ENCODE measurements at regions not wholly inside any gene's neighbourhood (a gene's known extent, or its start where the extent isn't known, plus 50 kb on each side); places are given as distances from the start of the nearest gene placed in this dataset.

GRCh38 chr3:94259291-94259690 lies 196.4 kb downstream of the NSUN3 start:
- no peak for DNase-seq (ENCODE audit: low read depth)

- no peak for DNase-seq (ENCODE audit: low read depth)
Measured at GRCh38 chr3:94269763-94270162, 206.9 kb downstream of the NSUN3 start.

GRCh38 chr3:94272016-94272415 lies 209.2 kb downstream of the NSUN3 start:
- no peak for DNase-seq (ENCODE audit: low read depth)

GRCh38 chr3:94280958-94281357 lies 218.1 kb downstream of the NSUN3 start:
- DNase-seq (ENCODE audit: low read depth) = no peak

- no peak for DNase-seq (ENCODE audit: low read depth)
Measured at GRCh38 chr3:94285872-94286271, 223.0 kb downstream of the NSUN3 start.

GRCh38 chr3:94291686-94292085 lies 228.8 kb downstream of the NSUN3 start:
- no peak for DNase-seq (ENCODE audit: low read depth)

- DNase-seq (ENCODE audit: low read depth) = no peak
Measured at GRCh38 chr3:94292151-94292550, 229.3 kb downstream of the NSUN3 start.

- DNase-seq (ENCODE audit: low read depth) = peak; percentile 41
Measured at GRCh38 chr3:94293793-94294195, 230.9 kb downstream of the NSUN3 start.

GRCh38 chr3:94294806-94295205 lies 231.9 kb downstream of the NSUN3 start:
- no peak for DNase-seq (ENCODE audit: low read depth)

GRCh38 chr3:94299716-94300115 lies 236.9 kb downstream of the NSUN3 start:
- DNase-seq (ENCODE audit: low read depth) = no peak

GRCh38 chr3:94301366-94301765 lies 238.5 kb downstream of the NSUN3 start:
- DNase-seq (ENCODE audit: low read depth) = peak; percentile 27

GRCh38 chr3:94303266-94303665 lies 240.4 kb downstream of the NSUN3 start:
- DNase-seq (ENCODE audit: low read depth) = no peak

GRCh38 chr3:94303897-94304296 lies 241.0 kb downstream of the NSUN3 start:
- DNase-seq (ENCODE audit: low read depth) = no peak

- DNase-seq (ENCODE audit: low read depth) = no peak
Measured at GRCh38 chr3:94304954-94305353, 242.1 kb downstream of the NSUN3 start.

- no peak for DNase-seq (ENCODE audit: low read depth)
Measured at GRCh38 chr3:94305835-94306611, 243.2 kb downstream of the NSUN3 start.

- no peak for DNase-seq (ENCODE audit: low read depth)
Measured at GRCh38 chr3:94307588-94307987, 244.7 kb downstream of the NSUN3 start.

- no peak for DNase-seq (ENCODE audit: low read depth)
Measured at GRCh38 chr3:94308767-94309166, 245.9 kb downstream of the NSUN3 start.

GRCh38 chr3:94310341-94311135 lies 247.7 kb downstream of the NSUN3 start:
- DNase-seq (ENCODE audit: low read depth) = no peak

GRCh38 chr3:94311651-94312050 lies 248.8 kb downstream of the NSUN3 start:
- no peak for DNase-seq (ENCODE audit: low read depth)

GRCh38 chr3:94314218-94314883 lies 251.5 kb downstream of the NSUN3 start:
- no peak for DNase-seq (ENCODE audit: low read depth)

- no peak for DNase-seq (ENCODE audit: low read depth)
Measured at GRCh38 chr3:94317017-94317416, 254.2 kb downstream of the NSUN3 start.

- DNase-seq (ENCODE audit: low read depth) = no peak
Measured at GRCh38 chr3:94323596-94323995, 260.7 kb downstream of the NSUN3 start.

GRCh38 chr3:94331831-94332230 lies 269.0 kb downstream of the NSUN3 start:
- no peak for DNase-seq (ENCODE audit: low read depth)
